A673 (cell line): ENCODE measurements at regions not wholly inside any gene's neighbourhood (a gene's known extent, or its start where the extent isn't known, plus 50 kb on each side); places are given as distances from the start of the nearest gene placed in this dataset.

Experiments used
- EZH2 ChIP-seq: fragments of 200-600 bp; sonication (generic); IDR thresholded peaks from 2 replicates; pipeline ENCODE4 v1.6.1; 2017; ENCODE audit warnings: borderline replicate concordance, low read depth, mild to moderate bottlenecking, mixed read lengths, antibody characterized with exemption, low read length; ENCODE audit not compliant: poor library complexity, severe bottlenecking
- TF ChIP-seq, protein P1 (sequence below): fragments of 300-800, 200-600 bp; sonication (generic); conservative IDR thresholded peaks from 2 replicates; pipeline ENCODE4 v1.5.1; 2017; ENCODE audit warnings: low read depth, mild to moderate bottlenecking, antibody characterized with exemption, low read length, moderate library complexity, mixed read lengths

DNA sequence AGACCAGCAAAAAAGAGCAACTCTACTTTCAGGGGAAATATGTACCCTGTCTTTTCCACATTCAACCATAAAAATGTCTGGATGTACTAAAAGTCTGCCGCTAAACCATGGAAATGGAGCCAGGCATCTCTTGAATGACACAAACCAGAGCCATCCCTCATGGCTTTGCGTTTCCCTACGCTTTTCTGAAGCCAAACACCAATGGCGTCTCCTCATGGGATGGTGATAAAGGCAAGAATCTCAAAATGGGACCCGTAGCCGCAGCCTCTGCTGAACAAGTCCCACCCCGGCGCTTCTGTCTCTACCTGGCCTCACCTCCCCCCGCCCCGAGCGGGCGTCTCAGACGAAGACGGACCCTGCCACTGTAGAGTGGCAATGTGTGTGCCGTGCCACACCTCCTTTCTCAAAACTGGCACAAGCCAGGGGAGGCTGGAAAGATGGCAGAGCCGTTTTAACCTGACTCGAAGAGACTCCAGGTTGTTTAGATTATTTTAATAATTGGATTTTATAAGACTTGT is 80.3 kb upstream of the AFDN start:
- TF ChIP-seq, protein P1, sequence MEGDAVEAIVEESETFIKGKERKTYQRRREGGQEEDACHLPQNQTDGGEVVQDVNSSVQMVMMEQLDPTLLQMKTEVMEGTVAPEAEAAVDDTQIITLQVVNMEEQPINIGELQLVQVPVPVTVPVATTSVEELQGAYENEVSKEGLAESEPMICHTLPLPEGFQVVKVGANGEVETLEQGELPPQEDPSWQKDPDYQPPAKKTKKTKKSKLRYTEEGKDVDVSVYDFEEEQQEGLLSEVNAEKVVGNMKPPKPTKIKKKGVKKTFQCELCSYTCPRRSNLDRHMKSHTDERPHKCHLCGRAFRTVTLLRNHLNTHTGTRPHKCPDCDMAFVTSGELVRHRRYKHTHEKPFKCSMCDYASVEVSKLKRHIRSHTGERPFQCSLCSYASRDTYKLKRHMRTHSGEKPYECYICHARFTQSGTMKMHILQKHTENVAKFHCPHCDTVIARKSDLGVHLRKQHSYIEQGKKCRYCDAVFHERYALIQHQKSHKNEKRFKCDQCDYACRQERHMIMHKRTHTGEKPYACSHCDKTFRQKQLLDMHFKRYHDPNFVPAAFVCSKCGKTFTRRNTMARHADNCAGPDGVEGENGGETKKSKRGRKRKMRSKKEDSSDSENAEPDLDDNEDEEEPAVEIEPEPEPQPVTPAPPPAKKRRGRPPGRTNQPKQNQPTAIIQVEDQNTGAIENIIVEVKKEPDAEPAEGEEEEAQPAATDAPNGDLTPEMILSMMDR, result no peak
- no peak for TF ChIP-seq EZH2
